ENCODE measurements at regions not wholly inside any gene's neighbourhood (a gene's known extent, or its start where the extent isn't known, plus 50 kb on each side); places are given as distances from the start of the nearest gene placed in this dataset.

DNA sequence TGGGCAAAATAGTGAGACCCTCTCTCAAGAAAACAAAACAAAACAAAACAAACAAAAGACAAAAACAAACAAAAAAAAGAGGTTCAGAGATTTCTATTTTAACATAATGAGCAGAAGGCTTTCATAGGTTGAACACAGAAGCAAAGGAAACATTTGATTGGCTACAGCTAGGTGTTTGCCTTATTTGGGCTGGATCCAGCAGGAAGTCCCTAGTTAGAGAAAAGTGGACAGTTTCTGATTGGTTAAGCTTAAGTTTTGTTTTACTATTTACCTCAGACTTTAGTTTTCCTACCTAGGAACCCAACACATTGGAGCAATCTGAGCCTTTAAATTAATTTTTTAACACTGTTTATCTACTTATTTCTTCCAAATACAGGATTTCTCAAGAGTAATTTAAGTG lies 566.5 kb upstream of the PCDH15 start:
- no peak for DNase-seq
- Histone ChIP-seq H3K79me2 (ENCODE audit: insufficient read depth, low read length) (no peaks in the 10 kb centered on the region), H3K27me3 (ENCODE audit: insufficient read depth, low read length, poor library complexity) (no peaks in the 10 kb centered on the region), H3K27ac (ENCODE audit: low read length) (no peak overlapping the region), H3K4me3 (ENCODE audit: low read depth in 1 of 2, low read length in 2 of 2) (no peak overlapping the region), H3K36me3 (ENCODE audit: insufficient read depth, low read length) (no peaks in the 10 kb centered on the region), H3K9me3 (ENCODE audit: insufficient read depth, low read length, severe bottlenecking) (no peaks in the 10 kb centered on the region), H3K9ac (ENCODE audit: low read depth, low read length) (no peak overlapping the region), H2AFZ (ENCODE audit: low read depth, low read length) (no peak overlapping the region), H4K20me1 (ENCODE audit: insufficient read depth, low read length) (no peaks in the 10 kb centered on the region), H3K4me1 (ENCODE audit: insufficient read depth, low read length) (no peaks in the 10 kb centered on the region), H3K4me2 (ENCODE audit: insufficient read depth, low read length) (no peak overlapping the region)
- ATAC-seq (ENCODE audit: insufficient read depth, low read depth): no peak
- TF ChIP-seq EZH2 (IDR thresholded peaks at IDR 0.05; ENCODE audit: borderline replicate concordance, low read depth, low read length, severe bottlenecking): no peak
- TF ChIP-seq, protein P1, sequence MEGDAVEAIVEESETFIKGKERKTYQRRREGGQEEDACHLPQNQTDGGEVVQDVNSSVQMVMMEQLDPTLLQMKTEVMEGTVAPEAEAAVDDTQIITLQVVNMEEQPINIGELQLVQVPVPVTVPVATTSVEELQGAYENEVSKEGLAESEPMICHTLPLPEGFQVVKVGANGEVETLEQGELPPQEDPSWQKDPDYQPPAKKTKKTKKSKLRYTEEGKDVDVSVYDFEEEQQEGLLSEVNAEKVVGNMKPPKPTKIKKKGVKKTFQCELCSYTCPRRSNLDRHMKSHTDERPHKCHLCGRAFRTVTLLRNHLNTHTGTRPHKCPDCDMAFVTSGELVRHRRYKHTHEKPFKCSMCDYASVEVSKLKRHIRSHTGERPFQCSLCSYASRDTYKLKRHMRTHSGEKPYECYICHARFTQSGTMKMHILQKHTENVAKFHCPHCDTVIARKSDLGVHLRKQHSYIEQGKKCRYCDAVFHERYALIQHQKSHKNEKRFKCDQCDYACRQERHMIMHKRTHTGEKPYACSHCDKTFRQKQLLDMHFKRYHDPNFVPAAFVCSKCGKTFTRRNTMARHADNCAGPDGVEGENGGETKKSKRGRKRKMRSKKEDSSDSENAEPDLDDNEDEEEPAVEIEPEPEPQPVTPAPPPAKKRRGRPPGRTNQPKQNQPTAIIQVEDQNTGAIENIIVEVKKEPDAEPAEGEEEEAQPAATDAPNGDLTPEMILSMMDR (IDR thresholded peaks at IDR 0.05; ENCODE audit: borderline replicate concordance, extremely low read depth, low read length, poor library complexity, severe bottlenecking): no peak

DNA sequence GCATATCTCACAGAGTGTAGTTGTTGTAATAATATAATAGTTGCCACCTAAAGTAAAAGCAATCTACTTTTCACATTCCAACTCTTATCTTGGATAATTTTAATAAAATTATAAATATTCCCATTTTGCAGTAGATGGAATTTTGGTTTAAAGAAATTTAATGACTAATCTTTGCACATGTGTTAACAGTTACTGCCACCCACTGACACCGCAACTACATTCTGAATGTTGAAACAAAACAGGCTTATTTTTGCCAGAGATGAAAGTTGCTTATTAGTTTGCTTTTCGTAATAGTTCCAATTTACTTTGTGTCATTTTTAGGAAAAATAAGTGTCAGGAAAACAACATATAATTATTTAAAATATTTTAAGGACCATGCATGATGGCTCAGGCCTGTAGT lies 557.5 kb upstream of the PCDH15 start:
- Histone ChIP-seq H2AFZ (ENCODE audit: low read depth, low read length) (no peak overlapping the region), H3K79me2 (ENCODE audit: insufficient read depth, low read length) (no peaks in the 10 kb centered on the region), H3K4me1 (ENCODE audit: insufficient read depth, low read length) (no peaks in the 10 kb centered on the region), H3K27me3 (ENCODE audit: insufficient read depth, low read length, poor library complexity) (no peaks in the 10 kb centered on the region), H3K36me3 (ENCODE audit: insufficient read depth, low read length) (no peaks in the 10 kb centered on the region), H3K4me2 (ENCODE audit: insufficient read depth, low read length) (no peak overlapping the region), H3K9me3 (ENCODE audit: insufficient read depth, low read length, severe bottlenecking) (no peaks in the 10 kb centered on the region), H3K9ac (ENCODE audit: low read depth, low read length) (no peak overlapping the region), H3K4me3 (ENCODE audit: low read depth in 1 of 2, low read length in 2 of 2) (no peak overlapping the region), H4K20me1 (ENCODE audit: insufficient read depth, low read length) (no peaks in the 10 kb centered on the region), H3K27ac (ENCODE audit: low read length) (no peak overlapping the region)
- TF ChIP-seq EZH2 (IDR thresholded peaks at IDR 0.05; ENCODE audit: borderline replicate concordance, low read depth, low read length, severe bottlenecking): no peak
- TF ChIP-seq, protein P1 (IDR thresholded peaks at IDR 0.05; ENCODE audit: borderline replicate concordance, extremely low read depth, low read length, poor library complexity, severe bottlenecking): no peak
- no peak for ATAC-seq (ENCODE audit: insufficient read depth, low read depth)
- no peak for DNase-seq

DNA sequence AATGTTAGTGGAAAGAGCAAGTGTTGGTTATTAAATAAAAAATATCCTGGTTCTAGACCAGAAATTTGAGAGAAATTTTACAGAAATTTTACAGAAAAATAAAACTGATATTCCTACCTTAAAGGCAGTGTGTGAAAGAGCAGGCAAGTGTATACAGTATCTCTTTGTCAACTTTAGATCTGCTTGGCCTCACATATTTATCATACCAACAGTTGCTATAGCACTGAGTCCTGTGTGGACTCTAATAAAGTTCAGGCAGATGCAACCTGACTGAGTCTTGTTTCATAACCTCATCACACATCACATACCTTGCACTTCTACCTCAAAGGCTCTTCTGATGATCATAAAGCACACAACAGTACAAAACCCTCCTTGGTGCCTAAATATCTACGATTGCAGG lies 552.4 kb upstream of the PCDH15 start:
- H3K9ac ChIP-seq (ENCODE audit: low read depth, low read length): no peak overlapping the region
- H3K4me1 ChIP-seq (ENCODE audit: insufficient read depth, low read length): no peaks in the 10 kb centered on the region
- no peaks in the 10 kb centered on the region for H3K27me3 ChIP-seq (ENCODE audit: insufficient read depth, low read length, poor library complexity)
- no peak overlapping the region for H3K27ac ChIP-seq (ENCODE audit: low read length)
- no peaks in the 10 kb centered on the region for H4K20me1 ChIP-seq (ENCODE audit: insufficient read depth, low read length)
- H3K36me3 ChIP-seq (ENCODE audit: insufficient read depth, low read length): no peaks in the 10 kb centered on the region
- TF ChIP-seq EZH2 (IDR thresholded peaks at IDR 0.05; ENCODE audit: borderline replicate concordance, low read depth, low read length, severe bottlenecking): no peak
- TF ChIP-seq, protein P1 (IDR thresholded peaks at IDR 0.05; ENCODE audit: borderline replicate concordance, extremely low read depth, low read length, poor library complexity, severe bottlenecking): no peak
- H2AFZ ChIP-seq (ENCODE audit: low read depth, low read length): no peak overlapping the region
- H3K4me3 ChIP-seq (ENCODE audit: low read depth in 1 of 2, low read length in 2 of 2): no peak overlapping the region
- no peak for ATAC-seq (ENCODE audit: insufficient read depth, low read depth)
- no peak for DNase-seq
- no peak overlapping the region for H3K4me2 ChIP-seq (ENCODE audit: insufficient read depth, low read length)
- H3K9me3 ChIP-seq (ENCODE audit: insufficient read depth, low read length, severe bottlenecking): no peaks in the 10 kb centered on the region
- no peaks in the 10 kb centered on the region for H3K79me2 ChIP-seq (ENCODE audit: insufficient read depth, low read length)

DNA sequence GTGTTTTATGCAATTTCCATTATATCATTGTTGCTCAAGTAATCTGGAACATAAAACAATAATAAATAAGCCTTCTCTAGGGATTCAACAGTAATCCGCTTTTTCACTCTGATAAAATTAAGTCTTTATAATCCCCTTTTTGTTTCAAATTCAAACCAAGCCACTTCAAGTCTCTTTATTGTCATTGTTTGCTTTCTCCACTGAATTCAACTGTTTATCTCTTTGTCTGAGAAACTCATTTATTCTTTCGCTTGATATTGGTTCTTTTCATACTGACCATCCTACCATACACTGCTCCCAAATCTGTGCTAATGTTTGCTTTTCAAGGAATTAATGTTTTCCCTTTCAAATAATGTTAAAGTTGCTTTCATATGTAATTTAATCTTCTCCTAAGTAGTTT lies 550.4 kb upstream of the PCDH15 start:
- Histone ChIP-seq H2AFZ (ENCODE audit: low read depth, low read length) (no peak overlapping the region), H3K4me2 (ENCODE audit: insufficient read depth, low read length) (no peak overlapping the region), H3K4me3 (ENCODE audit: low read depth in 1 of 2, low read length in 2 of 2) (no peak overlapping the region), H4K20me1 (ENCODE audit: insufficient read depth, low read length) (no peaks in the 10 kb centered on the region), H3K9ac (ENCODE audit: low read depth, low read length) (no peak overlapping the region), H3K36me3 (ENCODE audit: insufficient read depth, low read length) (no peaks in the 10 kb centered on the region), H3K4me1 (ENCODE audit: insufficient read depth, low read length) (no peaks in the 10 kb centered on the region), H3K79me2 (ENCODE audit: insufficient read depth, low read length) (no peaks in the 10 kb centered on the region), H3K9me3 (ENCODE audit: insufficient read depth, low read length, severe bottlenecking) (no peaks in the 10 kb centered on the region), H3K27me3 (ENCODE audit: insufficient read depth, low read length, poor library complexity) (no peaks in the 10 kb centered on the region), H3K27ac (ENCODE audit: low read length) (no peak overlapping the region)
- no peak for DNase-seq
- ATAC-seq (ENCODE audit: insufficient read depth, low read depth): no peak
- TF ChIP-seq, protein P1 (IDR thresholded peaks at IDR 0.05; ENCODE audit: borderline replicate concordance, extremely low read depth, low read length, poor library complexity, severe bottlenecking): no peak
- TF ChIP-seq EZH2 (IDR thresholded peaks at IDR 0.05; ENCODE audit: borderline replicate concordance, low read depth, low read length, severe bottlenecking): no peak

Data from DND-41 (cell line).